Suprapubic skin (tissue), 4 donors: ENCODE measurements at regions not wholly inside any gene's neighbourhood (a gene's known extent, or its start where the extent isn't known, plus 50 kb on each side); places are given as distances from the start of the nearest gene placed in this dataset.

Experiments used
- DNase-seq, 2 donors: peaks; one replicate each; pipeline ENCODE4 v3.0.0-alpha.2; 2019; ENCODE audit warnings: low spot score in 2 of 2
- H3K27ac ChIP-seq: fragments of 200-600 bp; sonication (generic); one replicate; pipeline ENCODE4 v1.5.1; 2019
- H3K27me3 ChIP-seq: fragments of 200-600 bp; sonication (generic); one replicate; pipeline ENCODE4 v1.5.1; 2019
- H3K36me3 ChIP-seq: fragments of 200-600 bp; sonication (generic); one replicate; pipeline ENCODE4 v1.5.1; 2019
- H3K4me1 ChIP-seq: fragments of 200-600 bp; sonication (generic); one replicate; pipeline ENCODE4 v1.5.1; 2019
- H3K4me3 ChIP-seq: fragments of 200-600 bp; sonication (generic); one replicate; pipeline ENCODE4 v1.5.1; 2019; ENCODE audit warnings: mild to moderate bottlenecking
- H3K9me3 ChIP-seq: fragments of 200-600 bp; sonication (generic); one replicate; pipeline ENCODE4 v1.5.1; 2019
- CTCF ChIP-seq, 2 donors: fragments of 200-600 bp in 1 of 2; fragments of 450-650 bp in 1 of 2; sonication (generic) in 1 of 2; IDR thresholded peaks; one replicate each; pipeline ENCODE4 v1.5.1; 2016 to 2019; ENCODE audit warnings: antibody characterized with exemption in 2 of 2, mild to moderate bottlenecking in 1 of 2, moderate library complexity in 1 of 2
- EP300 ChIP-seq: sonication (generic); formaldehyde crosslinking; IDR thresholded peaks from one replicate; pipeline ENCODE4 v1.6.1; 2017; ENCODE audit warnings: antibody characterized with exemption
- POLR2A ChIP-seq, 2 donors: fragments of 450-650 bp; IDR thresholded peaks; one replicate each; pipeline ENCODE4 v1.6.1; 2017; ENCODE audit warnings: antibody characterized with exemption in 2 of 2, mild to moderate bottlenecking in 2 of 2, moderate library complexity in 2 of 2
- POLR2AphosphoS5 ChIP-seq, 3 donors: sonication (generic); formaldehyde crosslinking; IDR thresholded peaks; one replicate each; pipeline ENCODE4 v1.6.1; 2017; ENCODE audit warnings: antibody characterized with exemption in 3 of 3
- WGBS: methylation state at CpG from one replicate; pipeline ENCODE4 v1.1.5; 2018; 5-methylcytosine and 5-hydroxymethylcytosine counted together

GRCh38 chr6:14396392-14396791, 278.8 kb downstream of the CD83 start:
- Histone ChIP-seq H3K9me3 (no peaks in the 10 kb centered on the region), H3K27ac (no peak overlapping the region), H3K27me3 (peaks cover 7% of the 10 kb centered on the region), H3K36me3 (no peaks in the 10 kb centered on the region), H3K4me1 (no peaks in the 10 kb centered on the region), H3K4me3 (no peak overlapping the region)
- no peak for TF ChIP-seq POLR2A (IDR thresholded peaks at IDR 0.05)
- no peak for TF ChIP-seq EP300
- no peak for TF ChIP-seq POLR2AphosphoS5 (IDR thresholded peaks at IDR 0.05)
- no peak for TF ChIP-seq CTCF (IDR thresholded peaks at IDR 0.05)
- WGBS = 93% methylated on average over 4 of the region's 4 CpGs
- DNase-seq = no peak

GRCh38 chr6:14396826-14397517, 279.4 kb downstream of the CD83 start:
- Histone ChIP-seq H3K4me3 (no peak overlapping the region), H3K9me3 (no peaks in the 10 kb centered on the region), H3K27me3 (peaks cover 7% of the 10 kb centered on the region), H3K27ac (no peak overlapping the region), H3K36me3 (no peaks in the 10 kb centered on the region), H3K4me1 (no peaks in the 10 kb centered on the region)
- TF ChIP-seq POLR2AphosphoS5 (IDR thresholded peaks at IDR 0.05) (no peak), CTCF (IDR thresholded peaks at IDR 0.05) (no peak), EP300 (no peak), POLR2A (IDR thresholded peaks at IDR 0.05) (no peak)
- DNase-seq = no peak
- 48% methylated on average over 11 of the region's 12 CpGs for WGBS

- WGBS = 87% methylated on average over 6 of the region's 6 CpGs
- H3K9me3 ChIP-seq = no peaks in the 10 kb centered on the region
- TF ChIP-seq EP300 = no peak
- no peak for TF ChIP-seq POLR2A (IDR thresholded peaks at IDR 0.05)
- TF ChIP-seq CTCF (IDR thresholded peaks at IDR 0.05) = no peak
- no peak for TF ChIP-seq POLR2AphosphoS5 (IDR thresholded peaks at IDR 0.05)
- no peak for DNase-seq
- H3K4me3 ChIP-seq = no peak overlapping the region
- no peaks in the 10 kb centered on the region for H3K36me3 ChIP-seq
- H3K27ac ChIP-seq = no peak overlapping the region
- no peaks in the 10 kb centered on the region for H3K4me1 ChIP-seq
- H3K27me3 ChIP-seq = peaks cover 7% of the 10 kb centered on the region
Measured at GRCh38 chr6:14397518-14397901, 279.9 kb downstream of the CD83 start.

- H3K27me3 ChIP-seq = peaks cover 7% of the 10 kb centered on the region
- H3K36me3 ChIP-seq = no peaks in the 10 kb centered on the region
- no peaks in the 10 kb centered on the region for H3K9me3 ChIP-seq
- H3K4me1 ChIP-seq = no peaks in the 10 kb centered on the region
- H3K4me3 ChIP-seq = no peak overlapping the region
- H3K27ac ChIP-seq = no peak overlapping the region
- TF ChIP-seq POLR2AphosphoS5 (IDR thresholded peaks at IDR 0.05) (no peak), EP300 (no peak), CTCF (IDR thresholded peaks at IDR 0.05) (no peak), POLR2A (IDR thresholded peaks at IDR 0.05) (no peak)
- WGBS = 84% methylated on average over 2 of the region's 2 CpGs
- no peak for DNase-seq
Measured at GRCh38 chr6:14398953-14399352, 281.4 kb downstream of the CD83 start.

- no peak for DNase-seq
- no peaks in the 10 kb centered on the region for H3K4me1 ChIP-seq
- H3K4me3 ChIP-seq = no peak overlapping the region
- no peaks in the 10 kb centered on the region for H3K9me3 ChIP-seq
- H3K27ac ChIP-seq = no peak overlapping the region
- WGBS = 81% methylated on average over 5 of the region's 5 CpGs
- TF ChIP-seq CTCF (IDR thresholded peaks at IDR 0.05) (no peak), POLR2AphosphoS5 (IDR thresholded peaks at IDR 0.05) (no peak), POLR2A (IDR thresholded peaks at IDR 0.05) (no peak), EP300 (no peak)
- no peaks in the 10 kb centered on the region for H3K36me3 ChIP-seq
- peaks cover 7% of the 10 kb centered on the region for H3K27me3 ChIP-seq
Measured at GRCh38 chr6:14399635-14400034, 282.1 kb downstream of the CD83 start.
